NT2/D1 (cell line): ENCODE measurements at regions not wholly inside any gene's neighbourhood (a gene's known extent, or its start where the extent isn't known, plus 50 kb on each side); places are given as distances from the start of the nearest gene placed in this dataset.

Experiments
- DNase-seq: peaks from one replicate; pipeline ENCODE4 v3.0.0-alpha.2; 2011; ENCODE audit warnings: low read depth, low spot score
- H3K27me3 ChIP-seq: 2 replicates; pipeline ENCODE4 v1.6.0; 2011; ENCODE audit warnings: mild to moderate bottlenecking; ENCODE audit not compliant: insufficient read length, insufficient read depth
- H3K36me3 ChIP-seq: 2 replicates; pipeline ENCODE4 v1.6.1; 2011; ENCODE audit warnings: mild to moderate bottlenecking, low read length, mixed read lengths; ENCODE audit not compliant: insufficient read depth, insufficient read length
- H3K4me1 ChIP-seq: 2 replicates; pipeline ENCODE4 v1.5.1; 2011; ENCODE audit not compliant: insufficient read depth, insufficient read length
- H3K4me3 ChIP-seq: 2 replicates; pipeline ENCODE4 v1.5.1; 2011; ENCODE audit warnings: low read depth; ENCODE audit not compliant: insufficient read length
- H3K9ac ChIP-seq: 2 replicates; pipeline ENCODE4 v1.6.0; 2011; ENCODE audit warnings: low read depth; ENCODE audit not compliant: insufficient read length
- H3K9me3 ChIP-seq: 2 replicates; pipeline ENCODE4 v1.5.1; 2011; ENCODE audit warnings: mild to moderate bottlenecking, low read length; ENCODE audit not compliant: insufficient read depth
- SUZ12 ChIP-seq: IDR thresholded peaks from 2 replicates; pipeline ENCODE4 v1.6.1; 2011; ENCODE audit not compliant: insufficient read length, insufficient read depth; ENCODE audit errors: extremely low read depth
- YY1 ChIP-seq: IDR thresholded peaks from 2 replicates; pipeline ENCODE4 v1.6.1; 2011; ENCODE audit not compliant: insufficient read length, insufficient read depth
- ZNF274 ChIP-seq: IDR thresholded peaks from 2 replicates; pipeline ENCODE4 v1.6.1; 2011; ENCODE audit warnings: mild to moderate bottlenecking, low read depth, low read length

DNA sequence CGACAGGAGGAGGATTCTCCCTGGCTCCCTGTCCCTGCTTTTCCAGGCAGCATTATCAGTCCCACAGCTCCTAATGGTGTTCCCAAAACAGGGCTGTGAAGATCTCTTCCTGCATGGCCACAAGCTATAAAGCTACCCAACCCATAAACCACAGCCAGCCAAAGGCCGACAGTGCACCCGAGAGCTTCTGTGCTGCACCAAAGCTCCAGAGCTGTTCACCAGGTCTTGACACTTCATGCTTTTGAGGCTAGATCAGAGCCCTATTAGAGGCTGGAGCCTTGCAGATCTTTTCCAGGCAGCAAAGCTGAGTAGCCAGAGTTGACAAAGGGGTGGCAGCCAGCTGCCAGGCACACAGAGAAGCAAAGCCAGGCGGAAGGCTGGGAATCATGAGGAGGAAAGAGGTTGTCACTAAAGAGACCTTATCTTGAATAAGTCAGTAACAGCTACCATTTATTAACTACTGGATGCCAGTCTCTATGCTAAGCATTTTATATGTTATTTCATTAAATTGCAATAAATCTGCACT is 180.4 kb downstream of the KATNAL1 start:
- H3K4me1 ChIP-seq = no peaks in the 10 kb centered on the region
- no peak for DNase-seq
- H3K9me3 ChIP-seq = no peaks in the 10 kb centered on the region
- no peaks in the 10 kb centered on the region for H3K36me3 ChIP-seq
- no peaks in the 10 kb centered on the region for H3K27me3 ChIP-seq
- H3K9ac ChIP-seq = no peak overlapping the region
- no peak for TF ChIP-seq YY1
- no peak for TF ChIP-seq ZNF274
- TF ChIP-seq SUZ12 = no peak
- H3K4me3 ChIP-seq = no peak overlapping the region

- H3K36me3 ChIP-seq = no peaks in the 10 kb centered on the region
- H3K4me1 ChIP-seq = no peaks in the 10 kb centered on the region
- no peaks in the 10 kb centered on the region for H3K9me3 ChIP-seq
- H3K4me3 ChIP-seq = no peak overlapping the region
- H3K9ac ChIP-seq = no peak overlapping the region
- TF ChIP-seq SUZ12 = no peak
- TF ChIP-seq YY1 = no peak
- no peak for TF ChIP-seq ZNF274
- DNase-seq = no peak
- H3K27me3 ChIP-seq = no peaks in the 10 kb centered on the region
Measured at GRCh38 chr13:30125422-30126073, 181.8 kb downstream of the KATNAL1 start.

GRCh38 chr13:30124131-30124768 is 183.1 kb downstream of the KATNAL1 start:
- DNase-seq = no peak
- TF ChIP-seq YY1 (no peak), SUZ12 (no peak), ZNF274 (no peak)

DNA sequence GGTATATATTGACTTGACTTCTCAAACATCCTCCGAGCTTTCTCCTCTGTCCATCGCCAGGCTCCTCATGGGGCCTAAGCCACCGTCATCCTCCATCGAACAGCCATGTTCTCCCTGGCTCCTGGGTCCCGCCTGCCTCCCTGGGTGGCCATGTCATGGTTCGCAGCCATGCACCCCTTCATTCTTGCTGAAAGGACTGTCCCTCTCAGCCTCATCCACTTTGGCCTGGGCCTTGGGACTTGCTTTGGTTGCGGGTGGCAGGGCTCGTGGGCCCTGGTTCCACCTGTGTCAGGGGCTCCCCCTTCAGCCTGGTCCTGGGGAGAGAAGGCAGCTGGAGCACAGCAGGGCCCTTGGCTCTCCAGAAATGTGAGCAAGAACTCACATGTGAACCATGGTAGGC is 183.8 kb downstream of the KATNAL1 start:
- Histone ChIP-seq H3K9me3 (no peaks in the 10 kb centered on the region), H3K4me3 (no peak overlapping the region), H3K27me3 (no peaks in the 10 kb centered on the region), H3K36me3 (no peaks in the 10 kb centered on the region), H3K4me1 (no peaks in the 10 kb centered on the region), H3K9ac (no peak overlapping the region)
- DNase-seq = no peak
- no peak for TF ChIP-seq SUZ12
- no peak for TF ChIP-seq ZNF274
- no peak for TF ChIP-seq YY1

More at GRCh38 chr13:30124131-30124768, 183.1 kb downstream of the KATNAL1 start:
- Histone ChIP-seq H3K4me3 (no peak overlapping the region), H3K9me3 (no peaks in the 10 kb centered on the region), H3K36me3 (no peaks in the 10 kb centered on the region), H3K4me1 (no peaks in the 10 kb centered on the region), H3K27me3 (no peaks in the 10 kb centered on the region), H3K9ac (no peak overlapping the region)

GRCh38 chr13:30121666-30122065 is 185.7 kb downstream of the KATNAL1 start:
- H3K4me1 ChIP-seq = no peaks in the 10 kb centered on the region
- no peak overlapping the region for H3K4me3 ChIP-seq
- no peaks in the 10 kb centered on the region for H3K27me3 ChIP-seq
- no peak overlapping the region for H3K9ac ChIP-seq
- TF ChIP-seq ZNF274 (no peak), YY1 (no peak)
- peaks cover 5% of the 10 kb centered on the region; the same call in 1 of the 2 replicates for H3K9me3 ChIP-seq
- H3K36me3 ChIP-seq = no peaks in the 10 kb centered on the region
- DNase-seq = no peak

DNA sequence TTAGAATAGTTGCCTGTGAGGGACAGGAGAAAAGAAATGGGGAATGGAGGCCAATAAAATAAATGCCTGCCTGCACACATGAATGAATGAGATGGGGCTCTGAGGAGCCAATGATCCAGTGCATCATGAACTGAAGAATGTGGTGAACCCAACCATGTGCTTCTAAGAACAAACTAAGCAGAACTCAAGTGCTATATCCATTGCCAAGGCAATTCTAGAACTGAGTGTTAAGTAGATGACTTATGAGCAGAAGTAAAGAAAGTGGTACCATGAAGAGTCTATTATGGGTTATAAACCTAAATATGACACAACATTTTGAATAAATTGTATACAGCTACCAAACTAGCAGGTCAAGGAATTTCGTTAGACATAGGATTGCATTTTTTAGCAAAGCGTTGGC is 186.1 kb downstream of the KATNAL1 start:
- DNase-seq = no peak
- Histone ChIP-seq H3K27me3 (no peaks in the 10 kb centered on the region), H3K36me3 (no peaks in the 10 kb centered on the region), H3K9me3 (peaks cover 5% of the 10 kb centered on the region; the same call in 1 of the 2 replicates), H3K9ac (no peak overlapping the region), H3K4me1 (no peaks in the 10 kb centered on the region), H3K4me3 (no peak overlapping the region)
- TF ChIP-seq SUZ12 = no peak

GRCh38 chr13:30120133-30120822 is 187.1 kb downstream of the KATNAL1 start:
- Histone ChIP-seq H3K36me3 (no peaks in the 10 kb centered on the region), H3K9me3 (peaks cover 5% of the 10 kb centered on the region; the same call in 1 of the 2 replicates), H3K4me1 (no peaks in the 10 kb centered on the region), H3K4me3 (no peak overlapping the region), H3K9ac (no peak overlapping the region), H3K27me3 (no peaks in the 10 kb centered on the region)
- TF ChIP-seq SUZ12 (no peak), YY1 (no peak), ZNF274 (no peak)
- DNase-seq = no peak
